AG04450 (cell line): ENCODE measurements at regions not wholly inside any gene's neighbourhood (a gene's known extent, or its start where the extent isn't known, plus 50 kb on each side); places are given as distances from the start of the nearest gene placed in this dataset.

Experiments
- CTCF ChIA-PET: fragments of 300-600, 350-600 bp; formaldehyde crosslinking; extraction: SDS; loops from one replicate; lab custom pipeline; 2022; ENCODE audit warnings: antibody characterized with exemption, inconsistent platforms; lab: Charles Lee
- POLR2A ChIA-PET: fragments of 350-600 bp; formaldehyde crosslinking; extraction: SDS; loops from one replicate; lab custom pipeline; 2021; ENCODE audit warnings: antibody characterized with exemption, inconsistent platforms; lab: Yijun Ruan, JAX
- DNase-seq: peaks from one replicate; pipeline ENCODE4 v3.0.0-alpha.2; 2011; ENCODE audit warnings: low read depth, low spot score
- H3K27ac ChIP-seq: one replicate; pipeline ENCODE4 v1.5.1; 2012; ENCODE audit warnings: low read depth, low read length, control low read depth
- H3K27me3 ChIP-seq: one replicate; pipeline ENCODE4 v1.6.0; 2012; ENCODE audit warnings: low read length; ENCODE audit not compliant: control insufficient read depth, insufficient read depth
- H3K4me3 ChIP-seq: 2 replicates; pipeline ENCODE4 v1.5.1; 2011; ENCODE audit warnings: mild to moderate bottlenecking, low read depth, low read length, control low read depth
- H3K9me3 ChIP-seq: 2 replicates; pipeline ENCODE4 v1.5.1; 2012; ENCODE audit warnings: low read length; ENCODE audit not compliant: control insufficient read depth, insufficient read depth
- TF ChIP-seq, protein P1 (sequence below): IDR thresholded peaks from 2 replicates; pipeline ENCODE4 v1.5.1; 2011; ENCODE audit warnings: low read depth, low read length, control low read depth, inconsistent platforms

DNA sequence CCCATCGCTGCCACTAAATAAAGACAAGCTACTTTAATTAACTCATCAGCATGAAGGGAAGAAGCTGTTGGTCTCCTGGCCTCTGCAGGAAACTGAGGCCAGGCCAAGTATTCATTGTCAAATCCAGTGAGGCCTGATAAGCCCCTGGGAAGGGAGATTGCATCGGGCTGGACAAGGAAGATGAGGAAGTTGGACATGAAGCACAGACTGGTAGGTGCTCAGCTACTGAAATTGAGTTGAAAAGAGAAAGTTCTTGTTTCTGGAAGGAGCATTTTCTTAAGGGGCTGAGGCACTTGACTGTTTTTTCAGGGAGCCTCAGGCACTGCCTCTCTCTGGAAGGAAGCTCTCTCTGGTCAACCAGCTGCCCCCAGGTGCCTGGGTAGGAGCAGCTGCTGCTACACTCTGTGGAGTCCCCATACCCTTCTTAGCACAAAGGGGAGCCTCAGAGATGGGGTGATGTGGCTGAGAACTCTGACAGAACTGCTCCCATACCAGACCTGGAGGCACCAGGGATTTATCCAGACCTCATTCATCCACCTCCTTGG is 90.3 kb upstream of the IKZF1 start:
- Histone ChIP-seq H3K27me3 (no peaks in the 10 kb centered on the region), H3K9me3 (peaks cover 37% of the 10 kb centered on the region), H3K27ac (no peak overlapping the region), H3K4me3 (no peak overlapping the region)
- no peak for DNase-seq
- ChIA-PET POLR2A (no interaction called here), CTCF (no interaction called here)
- TF ChIP-seq, protein P1, sequence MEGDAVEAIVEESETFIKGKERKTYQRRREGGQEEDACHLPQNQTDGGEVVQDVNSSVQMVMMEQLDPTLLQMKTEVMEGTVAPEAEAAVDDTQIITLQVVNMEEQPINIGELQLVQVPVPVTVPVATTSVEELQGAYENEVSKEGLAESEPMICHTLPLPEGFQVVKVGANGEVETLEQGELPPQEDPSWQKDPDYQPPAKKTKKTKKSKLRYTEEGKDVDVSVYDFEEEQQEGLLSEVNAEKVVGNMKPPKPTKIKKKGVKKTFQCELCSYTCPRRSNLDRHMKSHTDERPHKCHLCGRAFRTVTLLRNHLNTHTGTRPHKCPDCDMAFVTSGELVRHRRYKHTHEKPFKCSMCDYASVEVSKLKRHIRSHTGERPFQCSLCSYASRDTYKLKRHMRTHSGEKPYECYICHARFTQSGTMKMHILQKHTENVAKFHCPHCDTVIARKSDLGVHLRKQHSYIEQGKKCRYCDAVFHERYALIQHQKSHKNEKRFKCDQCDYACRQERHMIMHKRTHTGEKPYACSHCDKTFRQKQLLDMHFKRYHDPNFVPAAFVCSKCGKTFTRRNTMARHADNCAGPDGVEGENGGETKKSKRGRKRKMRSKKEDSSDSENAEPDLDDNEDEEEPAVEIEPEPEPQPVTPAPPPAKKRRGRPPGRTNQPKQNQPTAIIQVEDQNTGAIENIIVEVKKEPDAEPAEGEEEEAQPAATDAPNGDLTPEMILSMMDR: no peak

DNA sequence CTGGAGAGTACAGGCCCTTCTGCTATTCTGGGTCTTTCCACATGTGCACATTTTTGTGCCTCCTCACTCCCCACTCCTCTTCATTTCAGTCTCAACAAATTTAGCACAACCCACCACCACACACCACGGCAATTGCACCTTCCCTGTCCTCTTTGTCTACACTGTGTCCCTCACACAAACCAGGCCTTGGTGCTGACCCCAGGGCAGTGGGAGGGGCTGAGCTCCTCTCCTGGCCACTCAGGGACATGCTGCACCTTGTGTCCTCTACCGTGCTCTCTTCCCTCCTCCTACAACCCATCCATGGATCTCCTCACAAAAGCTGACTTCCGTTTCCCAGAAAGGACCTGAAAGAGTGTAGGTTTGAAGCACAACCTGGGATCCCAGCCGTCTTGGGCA is 90.9 kb upstream of the IKZF1 start:
- POLR2A ChIA-PET: no interaction called here
- CTCF ChIA-PET: no interaction called here
- no peak overlapping the region for H3K4me3 ChIP-seq
- H3K27ac ChIP-seq: no peak overlapping the region
- H3K27me3 ChIP-seq: no peaks in the 10 kb centered on the region
- TF ChIP-seq, protein P1: no peak
- peaks cover 37% of the 10 kb centered on the region for H3K9me3 ChIP-seq
- no peak for DNase-seq

DNA sequence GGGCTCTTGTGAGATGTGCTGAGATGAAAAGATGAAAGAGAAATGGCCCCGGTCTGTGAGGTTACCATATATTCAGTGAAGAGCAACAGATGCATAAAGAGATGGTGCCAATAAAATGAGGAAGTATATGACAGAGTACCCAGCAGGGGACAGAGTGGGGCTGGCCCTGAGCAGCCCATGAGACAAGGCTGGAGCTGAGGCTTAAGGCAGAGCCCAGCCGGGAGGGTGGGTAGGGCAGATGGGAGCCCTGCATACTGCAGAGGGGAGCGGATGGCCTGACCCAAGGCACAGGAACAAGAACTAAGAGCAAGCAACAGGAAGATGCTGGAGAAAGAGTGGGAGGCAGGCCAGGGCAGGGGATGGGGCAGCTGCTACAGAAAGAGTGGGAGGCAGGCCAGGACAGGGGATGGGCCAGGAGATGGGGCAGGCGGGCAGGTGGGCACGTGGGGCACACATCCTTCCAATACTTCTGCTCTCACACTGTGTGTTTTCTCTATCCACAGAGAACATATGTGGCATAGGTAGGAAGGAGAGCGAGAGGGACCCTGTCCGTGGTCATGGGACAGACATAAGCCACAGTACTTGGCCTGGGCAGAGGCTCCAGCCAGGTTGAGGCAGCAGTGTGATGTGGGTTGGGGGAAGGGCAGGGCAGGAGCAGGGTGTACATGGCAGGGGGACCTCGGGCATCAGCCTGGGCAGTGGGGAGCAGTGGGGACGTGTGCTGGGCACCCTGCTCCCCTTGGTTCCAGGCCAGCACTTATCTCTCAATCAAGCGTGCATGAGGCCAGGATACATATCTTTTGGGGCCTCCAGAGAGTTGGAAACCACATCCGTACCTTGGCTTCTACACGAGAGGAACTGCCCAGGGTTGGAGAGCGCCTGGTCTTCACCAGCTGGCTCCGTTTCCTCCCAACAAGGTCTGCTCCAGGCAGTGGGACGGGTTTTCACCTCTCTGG is 91.6 kb upstream of the IKZF1 start:
- DNase-seq: no peak

DNA sequence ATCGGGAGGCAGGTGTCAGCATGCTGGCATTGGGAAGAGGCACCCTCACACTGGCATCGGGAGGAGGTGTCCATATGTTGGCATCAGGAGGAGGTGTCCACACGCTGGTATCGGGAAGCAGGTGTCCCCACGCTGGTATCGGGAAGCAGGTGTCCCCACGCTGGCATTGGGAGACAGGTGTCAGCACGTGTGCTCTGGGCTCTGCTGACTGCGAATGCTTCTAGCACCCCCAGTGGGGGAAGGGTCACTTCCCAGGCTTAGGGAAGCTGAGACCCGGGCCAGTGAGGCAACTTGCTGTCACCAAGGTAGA is 92.5 kb upstream of the IKZF1 start:
- Histone ChIP-seq H3K4me3 (no peak overlapping the region), H3K27me3 (no peaks in the 10 kb centered on the region), H3K27ac (no peak overlapping the region), H3K9me3 (peaks cover 49% of the 10 kb centered on the region)
- ChIA-PET POLR2A (no interaction called here), CTCF (no interaction called here)
- DNase-seq: no peak
- TF ChIP-seq, protein P1: no peak

More for the DNA sequence above, 91.6 kb upstream of the IKZF1 start:
- ChIA-PET POLR2A (no interaction called here), CTCF (no interaction called here)
- Histone ChIP-seq H3K4me3 (no peak overlapping the region), H3K27ac (no peak overlapping the region), H3K27me3 (no peaks in the 10 kb centered on the region), H3K9me3 (peaks cover 39% of the 10 kb centered on the region)
- TF ChIP-seq, protein P1: no peak
